Lung (tissue), 11 donors: ENCODE measurements at regions not wholly inside any gene's neighbourhood (a gene's known extent, or its start where the extent isn't known, plus 50 kb on each side); places are given as distances from the start of the nearest gene placed in this dataset.
"Not testable (repeated sequence)": the region's sequence is repeated elsewhere in the genome, so short reads cannot be mapped to it uniquely, and the experiment has no call there.

ENCODE experiments used
- ATAC-seq: fragments of 200-7000 bp; cut with Tn5 transposase; one replicate; pipeline ENCODE4 v1.9.1; 2020; ENCODE audit warnings: moderate number of reproducible peaks; ENCODE audit not compliant: insufficient read depth, low FRiP score
- DNase-seq, 3 donors: peaks; one replicate each; pipeline ENCODE4 v3.0.0-alpha.2; 2013 to 2017
- H3K27ac ChIP-seq, 2 donors: one replicate each; pipeline ENCODE4 v1.5.1; 2013; ENCODE audit warnings: mild to moderate bottlenecking in 2 of 2, moderate library complexity in 2 of 2, control low read depth in 1 of 2, inconsistent platforms in 1 of 2, low read depth in 1 of 2, low read length in 1 of 2
- H3K27me3 ChIP-seq, 3 donors: one replicate each; pipeline ENCODE4 v1.5.1; 2013; ENCODE audit warnings: low read length in 2 of 3; ENCODE audit not compliant: control insufficient read depth in 3 of 3, insufficient read depth in 3 of 3
- H3K36me3 ChIP-seq, 4 donors: one replicate each; pipeline ENCODE4 v1.5.1; 2013; ENCODE audit warnings: low read length in 4 of 4, mild to moderate bottlenecking in 1 of 4, moderate library complexity in 1 of 4; ENCODE audit not compliant: control insufficient read depth in 4 of 4, insufficient read depth in 4 of 4
- H3K4me1 ChIP-seq, 5 donors: one replicate each; pipeline ENCODE4 v1.5.1; 2013; ENCODE audit warnings: low read length in 5 of 5, mild to moderate bottlenecking in 2 of 5, moderate library complexity in 1 of 5; ENCODE audit not compliant: control insufficient read depth in 5 of 5, insufficient read depth in 5 of 5
- H3K4me3 ChIP-seq: one replicate; pipeline ENCODE4 v1.5.1; 2013; ENCODE audit warnings: mild to moderate bottlenecking, control low read depth, moderate library complexity
- H3K9ac ChIP-seq, 2 donors: one replicate each; pipeline ENCODE4 v1.5.1; 2013; ENCODE audit warnings: low read length in 2 of 2, control low read depth in 1 of 2; ENCODE audit not compliant: insufficient read depth in 1 of 2
- H3K9me3 ChIP-seq, 4 donors: one replicate each; pipeline ENCODE4 v1.5.1; 2013; ENCODE audit warnings: low read length in 3 of 4, mild to moderate bottlenecking in 1 of 4, moderate library complexity in 1 of 4; ENCODE audit not compliant: control insufficient read depth in 4 of 4, insufficient read depth in 3 of 4
- CTCF ChIP-seq: IDR thresholded peaks from 2 replicates; pipeline ENCODE4 v1.5.1; 2012; ENCODE audit warnings: mild to moderate bottlenecking; ENCODE audit errors: control extremely low read depth, extremely low read depth
- WGBS, 2 donors: extraction: QIAGEN DNeasy Blood & Tissue Kit; methylation state at CpG; one replicate each; pipeline ENCODE4 v1.1.7; 2013; 5-methylcytosine and 5-hydroxymethylcytosine counted together
- donor health status: control.
- donor health status: control.
- donor health status: Bipolar disorder and iron deficiency.
- donor health status: healthy.
- donor health status: DM: yes; HTN: yes; CAD: no.

- Histone ChIP-seq H3K27me3 (no peaks in the 10 kb centered on the region), H3K9ac (no peak overlapping the region), H3K9me3 (peaks cover 0 to 5% (median 0%) of the 10 kb centered on the region in 4 donors), H3K4me1 (peaks cover 0 to 6% (median 0%) of the 10 kb centered on the region in 5 donors), H3K27ac (no peak overlapping the region), H3K4me3 (no peak overlapping the region), H3K36me3 (no peaks in the 10 kb centered on the region)
- ATAC-seq (no peak), DNase-seq (no peak)
- 64 to 78% methylated on average over 9 of the region's 9 CpGs for WGBS, 2 donors
- TF ChIP-seq CTCF: no peak
These were observed 107.2 kb downstream of the C5orf15 start for GRCh38 chr5:133861161-133861737.

DNA sequence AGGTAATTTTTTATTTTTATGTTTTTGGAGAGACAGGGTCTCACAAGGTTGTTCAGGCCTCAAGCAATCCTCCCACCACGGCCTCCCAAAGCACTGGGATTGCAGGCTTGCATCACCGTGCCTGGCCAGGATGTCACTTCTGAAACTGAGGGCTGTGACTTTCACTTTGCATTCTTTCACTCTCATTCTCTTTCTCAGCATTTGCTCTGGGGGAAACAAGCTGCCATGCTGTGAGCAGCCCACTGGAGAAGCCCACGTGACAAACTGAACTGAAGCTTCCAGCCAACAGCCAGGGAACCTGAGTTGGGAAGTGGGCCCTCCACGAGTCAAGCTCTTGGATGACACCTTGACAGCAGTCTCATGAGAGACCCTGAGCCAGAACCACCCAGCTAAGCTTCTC lies 109.4 kb downstream of the C5orf15 start:
- no peak for ATAC-seq

DNA sequence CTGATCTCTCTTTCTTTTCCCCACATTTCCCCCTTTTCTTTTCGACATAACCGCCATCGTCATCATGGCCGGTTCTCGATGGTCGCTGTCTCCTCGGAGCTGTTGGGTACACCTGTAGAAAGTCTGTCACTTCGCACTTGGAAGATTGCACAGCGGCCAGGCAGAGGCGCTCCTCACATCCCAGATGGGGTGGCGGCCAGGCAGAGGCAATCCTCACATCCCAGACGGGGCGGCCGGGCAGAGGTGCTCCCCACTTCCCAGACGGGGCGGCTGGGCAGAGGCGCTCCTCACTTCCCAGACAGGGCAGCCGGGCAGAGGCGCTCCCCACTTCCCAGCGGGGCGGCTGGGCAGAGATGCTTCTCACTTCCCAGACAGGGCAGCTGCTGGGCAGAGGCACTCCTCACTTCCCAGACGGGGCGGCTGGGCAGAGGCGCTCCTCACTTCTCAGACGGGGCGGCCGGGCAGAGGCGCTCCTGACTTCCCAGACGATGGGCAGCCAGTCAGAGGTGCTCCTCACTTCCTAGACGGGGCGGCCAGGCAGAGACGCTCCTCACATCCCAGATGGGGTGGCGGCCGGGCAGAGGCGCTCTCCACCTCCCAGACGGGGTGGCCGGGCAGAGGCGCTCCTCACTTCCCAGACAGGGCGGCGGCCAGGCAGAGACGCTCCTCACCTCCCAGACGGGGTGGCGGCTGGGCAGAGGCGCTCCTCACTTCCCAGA lies 110.7 kb downstream of the C5orf15 start:
- not testable (repeated sequence) for H3K4me3 ChIP-seq, H3K36me3 ChIP-seq, H3K9ac ChIP-seq, H3K27me3 ChIP-seq, ATAC-seq, H3K4me1 ChIP-seq, DNase-seq, H3K9me3 ChIP-seq, H3K27ac ChIP-seq
- 92 to 94% methylated on average over 43 to 44 of the region's 44 CpGs for WGBS, 2 donors

More for the DNA sequence above, 109.4 kb downstream of the C5orf15 start:
- no peak for TF ChIP-seq CTCF
- peaks cover 0 to 5% (median 0%) of the 10 kb centered on the region in 4 donors for H3K9me3 ChIP-seq
- H3K9ac ChIP-seq: no peak overlapping the region
- no peak for DNase-seq
- no peak overlapping the region for H3K4me3 ChIP-seq
- no peak overlapping the region for H3K27ac ChIP-seq
- H3K36me3 ChIP-seq: no peaks in the 10 kb centered on the region
- H3K27me3 ChIP-seq: no peaks in the 10 kb centered on the region
- peaks cover 0 to 6% (median 0%) of the 10 kb centered on the region in 5 donors for H3K4me1 ChIP-seq
- 64 to 80% methylated on average over 4 of the region's 4 CpGs for WGBS, 2 donors

- Histone ChIP-seq H3K9me3 (peaks cover 0 to 5% (median 0%) of the 10 kb centered on the region in 4 donors), H3K27ac (no peak overlapping the region), H3K4me1 (peaks cover 0 to 6% (median 0%) of the 10 kb centered on the region in 5 donors), H3K36me3 (no peaks in the 10 kb centered on the region), H3K27me3 (no peaks in the 10 kb centered on the region), H3K4me3 (no peak overlapping the region), H3K9ac (no peak overlapping the region)
- DNase-seq: no peak
- TF ChIP-seq CTCF: no peak
- ATAC-seq: no peak
- 83 to 96% methylated on average over 8 of the region's 8 CpGs for WGBS, 2 donors
These were observed 113.9 kb downstream of the C5orf15 start for GRCh38 chr5:133854554-133854953.
